DND-41 (cell line): ENCODE measurements at regions not wholly inside any gene's neighbourhood (a gene's known extent, or its start where the extent isn't known, plus 50 kb on each side); places are given as distances from the start of the nearest gene placed in this dataset.

ENCODE experiments used
- ATAC-seq: fragments of 200-7000 bp; cut with Tn5 transposase; 3 replicates; pipeline ENCODE4 v1.9.1; 2021; ENCODE audit warnings: low read depth; ENCODE audit not compliant: insufficient read depth
- DNase-seq: peaks from one replicate; pipeline ENCODE4 v3.0.0-alpha.2; 2020
- H2AFZ ChIP-seq: 2 replicates; pipeline ENCODE4 v1.6.0; 2012; ENCODE audit warnings: low read depth, low read length
- H3K27ac ChIP-seq: 2 replicates; pipeline ENCODE4 v1.5.1; 2012; ENCODE audit warnings: low read length, inconsistent platforms
- H3K27me3 ChIP-seq: fragments of 200-600 bp; sonication (generic); 2 replicates; pipeline ENCODE4 v1.6.0; 2012; ENCODE audit warnings: low read length, mild to moderate bottlenecking, inconsistent platforms; ENCODE audit not compliant: insufficient read depth, poor library complexity
- H3K36me3 ChIP-seq: 2 replicates; pipeline ENCODE4 v1.5.1; 2012; ENCODE audit warnings: low read length, inconsistent platforms; ENCODE audit not compliant: insufficient read depth
- H3K4me1 ChIP-seq: 2 replicates; pipeline ENCODE4 v1.5.1; 2012; ENCODE audit warnings: mild to moderate bottlenecking, low read length; ENCODE audit not compliant: insufficient read depth
- H3K4me2 ChIP-seq: 2 replicates; pipeline ENCODE4 v1.6.0; 2012; ENCODE audit warnings: mild to moderate bottlenecking, moderate library complexity, low read length, inconsistent platforms; ENCODE audit not compliant: insufficient read depth
- H3K4me3 ChIP-seq, 2 experiments: fragments of 200-600 bp in 1 of 2; shearing (Covaris generic) in 1 of 2; 2 replicates each; pipeline ENCODE4 v1.5.1; 2012 to 2016; ENCODE audit warnings: inconsistent platforms in 2 of 2, low read length in 2 of 2, mild to moderate bottlenecking in 2 of 2, low read depth in 1 of 2, moderate library complexity in 1 of 2
- H3K79me2 ChIP-seq: 2 replicates; pipeline ENCODE4 v1.6.0; 2012; ENCODE audit warnings: low read length, inconsistent platforms; ENCODE audit not compliant: insufficient read depth
- H3K9ac ChIP-seq: 2 replicates; pipeline ENCODE4 v1.6.0; 2012; ENCODE audit warnings: low read depth, mild to moderate bottlenecking, inconsistent platforms, low read length, moderate library complexity
- H3K9me3 ChIP-seq: 2 replicates; pipeline ENCODE4 v1.5.1; 2012; ENCODE audit warnings: low read length, moderate library complexity, mild to moderate bottlenecking, inconsistent platforms; ENCODE audit not compliant: insufficient read depth, severe bottlenecking
- H4K20me1 ChIP-seq: 2 replicates; pipeline ENCODE4 v1.6.0; 2012; ENCODE audit warnings: low read length; ENCODE audit not compliant: insufficient read depth
- CTCF ChIP-seq: IDR thresholded peaks from 2 replicates; pipeline ENCODE4 v1.5.1; 2012; ENCODE audit warnings: borderline replicate concordance, low read length, moderate library complexity, mild to moderate bottlenecking; ENCODE audit not compliant: poor library complexity, severe bottlenecking; ENCODE audit errors: extremely low read depth
- EZH2 ChIP-seq: IDR thresholded peaks from 3 replicates; pipeline ENCODE4 v1.6.1; 2012; ENCODE audit warnings: borderline replicate concordance, low read depth, mild to moderate bottlenecking, moderate library complexity, low read length, inconsistent platforms; ENCODE audit not compliant: severe bottlenecking

GRCh38 chr10:100623521-100624230, 87.9 kb downstream of the HIF1AN start:
- H3K36me3 ChIP-seq, result no peaks in the 10 kb centered on the region
- ATAC-seq (no peak), DNase-seq (no peak)
- no peak overlapping the region for H3K4me3 ChIP-seq
- no peaks in the 10 kb centered on the region; the same call in 1 of the 2 replicates for H4K20me1 ChIP-seq
- H3K9ac ChIP-seq, result no peak overlapping the region
- no peaks in the 10 kb centered on the region for H3K79me2 ChIP-seq
- H3K27ac ChIP-seq, result no peak overlapping the region
- TF ChIP-seq EZH2 (no peak), CTCF (no peak)
- no peak overlapping the region for H2AFZ ChIP-seq
- H3K27me3 ChIP-seq, result peaks cover 30% of the 10 kb centered on the region
- H3K4me2 ChIP-seq, result no peak overlapping the region
- no peaks in the 10 kb centered on the region for H3K9me3 ChIP-seq
- H3K4me1 ChIP-seq, result no peaks in the 10 kb centered on the region

- Histone ChIP-seq H2AFZ (no peak overlapping the region), H3K9ac (no peak overlapping the region), H3K79me2 (no peaks in the 10 kb centered on the region), H3K4me2 (no peak overlapping the region), H3K4me1 (no peaks in the 10 kb centered on the region), H4K20me1 (no peaks in the 10 kb centered on the region; the same call in 1 of the 2 replicates), H3K9me3 (no peaks in the 10 kb centered on the region), H3K27me3 (peaks cover 30% of the 10 kb centered on the region), H3K4me3 (no peak overlapping the region), H3K36me3 (no peaks in the 10 kb centered on the region), H3K27ac (no peak overlapping the region)
- TF ChIP-seq EZH2, result no peak
- no peak for TF ChIP-seq CTCF
- no peak for DNase-seq
- ATAC-seq, result no peak
Observed at GRCh38 chr10:100624298-100624697, 88.6 kb downstream of the HIF1AN start.

- DNase-seq (no peak), ATAC-seq (no peak)
- H2AFZ ChIP-seq, result no peak overlapping the region
- no peak overlapping the region for H3K4me3 ChIP-seq
- peaks cover 26% of the 10 kb centered on the region for H3K27me3 ChIP-seq
- H3K4me1 ChIP-seq, result no peaks in the 10 kb centered on the region
- TF ChIP-seq EZH2 (no peak), CTCF (no peak)
- no peak overlapping the region for H3K4me2 ChIP-seq
- H3K9ac ChIP-seq, result no peak overlapping the region
- no peaks in the 10 kb centered on the region for H3K9me3 ChIP-seq
- no peaks in the 10 kb centered on the region; the same call in 1 of the 2 replicates for H4K20me1 ChIP-seq
- H3K79me2 ChIP-seq, result no peaks in the 10 kb centered on the region
- no peaks in the 10 kb centered on the region for H3K36me3 ChIP-seq
- H3K27ac ChIP-seq, result no peak overlapping the region
Observed at GRCh38 chr10:100625816-100626215, 90.1 kb downstream of the HIF1AN start.

GRCh38 chr10:100628061-100628460, 92.3 kb downstream of the HIF1AN start:
- TF ChIP-seq CTCF (no peak), EZH2 (no peak)
- Histone ChIP-seq H3K4me1 (no peaks in the 10 kb centered on the region), H3K9me3 (no peaks in the 10 kb centered on the region), H3K4me2 (no peak overlapping the region), H3K27me3 (peaks cover 26% of the 10 kb centered on the region), H3K36me3 (no peaks in the 10 kb centered on the region), H2AFZ (no peak overlapping the region), H4K20me1 (no peaks in the 10 kb centered on the region; the same call in 1 of the 2 replicates), H3K27ac (no peak overlapping the region), H3K79me2 (no peaks in the 10 kb centered on the region), H3K9ac (no peak overlapping the region), H3K4me3 (no peak overlapping the region)
- DNase-seq (no peak), ATAC-seq (no peak)
